ENCODE measurements at regions not wholly inside any gene's neighbourhood (a gene's known extent, or its start where the extent isn't known, plus 50 kb on each side); places are given as distances from the start of the nearest gene placed in this dataset.
"Not testable (repeated sequence)": the region's sequence is repeated elsewhere in the genome, so short reads cannot be mapped to it uniquely, and the experiment has no call there.

DNA sequence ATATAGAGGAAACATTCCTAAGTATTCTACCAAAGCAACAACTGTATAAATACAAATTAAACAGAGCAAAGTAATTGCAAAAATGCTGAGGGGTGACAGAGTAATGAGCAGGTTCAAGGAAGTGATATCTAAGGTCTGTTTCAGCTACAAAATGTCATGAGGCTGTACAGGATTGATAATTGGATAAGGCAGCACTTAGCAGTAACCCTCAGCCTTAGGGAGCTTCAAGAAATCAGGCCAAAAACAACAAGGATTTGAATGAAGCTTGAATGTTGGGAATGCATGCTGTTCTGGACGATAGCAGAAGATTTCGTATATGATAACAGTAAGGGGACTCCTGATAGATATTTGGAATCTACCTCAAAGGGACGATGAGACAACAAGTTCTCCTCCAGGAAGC lies 142.0 kb upstream of the MMADHC start:
- no peak for DNase-seq

DNA sequence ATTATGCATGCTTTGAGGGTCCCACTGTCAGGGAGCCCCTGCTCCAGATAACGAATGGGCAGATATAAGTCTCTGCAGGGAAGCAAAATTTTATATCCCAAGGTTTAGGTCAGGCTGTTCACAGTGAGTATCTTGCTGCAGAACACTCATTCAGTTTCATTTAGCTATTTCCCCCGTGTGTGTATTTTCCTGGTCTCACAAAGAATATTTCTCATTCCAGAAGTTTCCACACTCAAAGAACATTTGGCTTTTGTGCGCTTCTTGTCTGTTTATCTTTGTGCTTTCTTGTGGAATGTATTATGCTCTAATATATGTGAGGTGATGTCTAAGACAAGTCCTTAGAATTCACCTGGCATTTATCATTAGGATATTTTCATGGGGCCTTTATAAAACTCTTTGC lies 140.4 kb upstream of the MMADHC start:
- no peak for DNase-seq

DNA sequence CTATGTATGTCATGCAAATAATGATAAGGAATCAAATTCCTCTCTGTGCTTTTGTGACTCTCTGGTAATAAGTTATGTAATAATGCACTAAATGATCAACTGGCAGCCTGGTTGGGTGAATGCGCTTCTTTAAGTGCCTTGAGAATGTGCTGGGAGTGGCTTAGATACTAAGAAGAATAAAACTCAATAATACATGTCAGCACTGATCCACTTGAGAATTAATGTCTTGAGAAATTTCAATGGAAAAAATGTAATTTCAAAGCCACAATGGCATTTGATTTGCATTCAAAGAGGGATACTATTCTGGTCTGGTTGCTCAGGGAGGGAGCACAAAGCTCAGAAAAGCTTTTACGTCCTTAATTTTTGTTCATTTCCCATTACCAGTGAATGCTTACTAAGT lies 137.7 kb upstream of the MMADHC start:
- DNase-seq: no peak

DNA sequence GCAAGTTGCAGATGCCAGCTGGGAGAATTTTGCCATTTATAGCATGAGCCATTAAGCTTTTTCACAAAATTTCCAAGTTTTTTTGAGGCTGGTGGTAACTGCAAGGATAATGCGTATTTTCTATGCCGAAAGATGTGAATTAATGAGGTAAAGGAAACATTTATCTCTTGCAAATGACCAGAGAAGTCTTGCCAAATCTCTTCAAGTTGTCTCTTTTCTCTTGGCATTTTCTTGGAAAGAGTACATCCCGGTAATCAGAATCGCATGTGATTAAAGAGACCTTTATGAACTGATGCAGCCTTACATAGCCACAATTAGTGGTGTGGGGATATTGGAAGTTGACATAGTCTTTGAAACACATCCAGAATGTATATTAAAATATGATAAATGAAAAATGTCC lies 136.5 kb upstream of the MMADHC start:
- no peak for DNase-seq

DNA sequence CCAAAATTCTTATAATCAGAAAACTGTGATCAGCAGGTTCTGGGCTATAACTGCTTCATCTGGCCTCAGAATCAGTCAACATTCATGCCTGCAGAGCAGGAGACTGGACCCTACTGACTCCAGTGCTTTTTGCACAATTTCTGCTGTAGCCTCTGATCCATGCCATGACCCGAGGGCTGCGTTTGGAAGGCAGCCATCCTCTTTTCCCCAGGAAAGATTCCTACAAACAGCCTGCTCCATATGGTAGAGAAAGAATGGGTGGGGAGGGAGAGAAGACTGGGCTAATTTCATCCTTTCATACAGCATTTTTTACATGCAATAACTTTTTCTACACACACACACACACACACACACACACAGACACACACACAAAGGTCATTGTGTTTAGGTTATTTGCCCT lies 133.0 kb upstream of the MMADHC start:
- no peak for DNase-seq

DNA sequence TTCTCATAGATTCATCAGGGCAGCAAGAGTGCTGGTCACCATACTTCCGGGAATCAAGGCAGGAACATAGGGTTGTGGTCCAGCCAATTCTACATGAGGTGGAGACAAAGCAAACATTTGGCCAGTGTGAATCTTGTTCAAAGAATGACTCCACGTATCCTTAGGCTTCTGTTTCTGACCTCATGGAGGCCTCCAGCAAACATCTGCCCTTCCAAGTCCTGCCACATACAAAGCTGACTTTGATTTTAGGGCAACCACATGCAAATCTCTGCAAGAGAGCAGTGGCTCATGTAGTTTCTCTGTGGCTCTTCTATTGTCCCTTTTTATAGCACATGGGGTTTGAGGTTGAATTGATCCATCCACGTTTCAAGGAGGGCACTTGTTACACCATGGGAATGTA lies 132.1 kb upstream of the MMADHC start:
- no peak for DNase-seq

DNA sequence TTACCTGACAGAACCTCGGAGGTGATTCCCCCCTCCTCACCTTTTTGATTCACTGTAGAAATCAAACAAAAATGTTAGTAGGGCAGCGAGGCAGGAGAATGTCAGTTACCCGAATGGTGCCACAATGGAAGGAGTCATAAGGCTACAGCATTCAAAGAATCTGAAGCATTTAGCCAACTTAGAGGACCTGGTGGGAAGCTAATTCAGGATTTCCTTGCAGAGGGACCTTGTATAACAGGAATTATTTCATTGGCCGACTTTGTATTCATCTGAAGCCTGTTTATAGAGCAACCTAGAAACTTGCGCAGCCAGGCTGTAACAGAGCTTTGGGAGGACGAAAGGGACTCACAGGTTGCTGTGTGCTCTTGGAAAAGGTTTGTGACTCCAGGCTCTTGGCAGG lies 129.1 kb upstream of the MMADHC start:
- DNase-seq: no peak

DNA sequence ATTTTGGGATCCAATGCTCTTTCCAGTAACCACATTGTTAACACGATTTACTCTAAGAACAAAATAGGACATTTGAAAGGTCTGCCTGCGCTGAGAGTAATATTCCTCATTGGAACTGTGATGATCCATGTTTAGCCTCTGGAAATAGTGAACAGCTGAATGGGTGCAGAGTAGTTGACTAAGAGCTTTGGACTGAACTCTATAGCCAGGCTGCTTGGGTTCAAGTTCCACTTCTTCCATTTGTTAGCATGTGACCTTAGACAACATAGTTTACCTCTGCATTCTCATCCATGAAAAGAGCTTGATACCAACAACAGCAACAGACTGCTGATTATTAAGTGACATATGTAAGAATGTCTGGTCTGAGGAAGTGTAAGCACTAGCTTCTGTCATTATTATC lies 128.3 kb upstream of the MMADHC start:
- no peak for DNase-seq

DNA sequence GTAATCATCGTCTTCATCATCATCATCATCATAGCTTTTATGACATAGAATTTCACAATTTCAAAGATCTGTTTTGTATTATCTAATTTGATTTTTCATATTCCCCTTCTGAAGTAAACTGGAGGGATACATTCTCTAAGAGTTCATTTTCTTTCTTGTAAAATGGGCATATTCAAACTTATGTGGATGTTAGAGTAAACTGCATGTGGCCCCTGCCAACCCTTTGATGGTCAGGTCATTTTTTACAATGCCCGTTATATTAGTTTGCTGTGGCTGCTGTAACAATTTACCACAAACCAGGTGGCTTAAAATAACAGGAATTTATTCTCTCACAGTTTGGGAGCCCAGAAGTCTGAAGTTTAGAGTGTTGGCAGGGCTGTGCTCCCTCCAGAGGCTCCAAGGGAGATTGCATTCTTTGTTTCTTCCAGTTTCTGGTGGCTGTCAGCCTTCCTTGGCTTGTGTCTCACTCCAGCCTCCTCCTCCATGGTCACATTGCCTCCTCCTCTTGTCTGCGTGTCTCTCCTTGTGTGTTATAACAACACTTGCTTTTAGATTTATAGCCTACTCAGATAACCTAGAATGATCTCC lies 127.5 kb upstream of the MMADHC start:
- no peak for DNase-seq

DNA sequence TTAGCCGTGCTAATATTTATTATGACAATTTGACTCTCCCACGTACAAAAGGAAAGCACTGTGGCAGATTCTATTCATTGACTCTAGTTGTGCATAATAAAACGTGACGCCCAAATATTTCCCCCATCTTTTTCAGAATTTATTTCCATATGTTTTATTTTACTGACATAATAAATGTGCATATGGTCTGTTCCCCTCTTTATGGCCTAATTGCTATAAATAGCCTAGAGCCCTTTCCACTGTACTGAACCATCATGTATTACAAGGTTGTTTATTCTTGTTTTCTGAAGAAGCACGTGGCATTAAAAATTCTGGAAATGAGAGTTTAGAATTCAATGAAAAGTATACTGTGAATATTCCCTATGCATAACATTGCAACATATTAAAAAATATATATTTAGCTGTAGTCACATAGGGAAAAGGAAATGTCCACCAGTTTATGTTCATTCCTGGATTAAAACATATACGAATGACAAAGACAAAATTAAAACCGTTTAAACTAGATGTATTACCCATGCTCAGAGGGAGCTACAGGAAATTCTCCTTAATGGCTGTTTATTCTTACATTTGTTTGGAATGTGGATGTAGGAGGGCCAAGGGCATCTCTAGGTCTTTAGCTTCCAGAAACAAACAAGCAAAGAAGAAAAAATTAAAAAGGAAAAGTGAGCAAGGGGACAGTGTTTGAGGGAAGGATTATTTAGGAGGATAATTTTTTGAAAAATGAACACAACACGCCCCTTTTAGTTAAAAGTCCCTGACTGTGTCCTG lies 122.1 kb upstream of the MMADHC start:
- no peak for DNase-seq

DNA sequence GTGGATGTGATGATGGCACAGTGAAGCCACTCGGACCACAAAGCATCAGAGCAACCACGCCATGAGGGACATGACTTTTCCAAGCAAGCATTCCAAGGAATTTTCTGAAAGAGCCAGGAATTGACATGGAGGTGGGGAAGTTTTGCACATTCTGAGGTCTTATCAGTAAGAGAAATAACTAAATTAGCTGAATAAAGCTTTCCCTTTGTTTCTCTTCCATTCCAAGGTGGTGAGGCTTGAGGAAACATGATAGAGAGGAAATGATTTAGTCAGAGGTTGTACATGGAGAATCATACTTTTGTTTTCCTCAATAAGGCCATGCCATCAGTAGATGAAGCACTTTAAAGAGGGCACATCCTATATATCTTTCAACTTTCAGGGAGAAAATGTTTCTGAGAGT lies 115.7 kb upstream of the MMADHC start:
- no peak for DNase-seq

DNA sequence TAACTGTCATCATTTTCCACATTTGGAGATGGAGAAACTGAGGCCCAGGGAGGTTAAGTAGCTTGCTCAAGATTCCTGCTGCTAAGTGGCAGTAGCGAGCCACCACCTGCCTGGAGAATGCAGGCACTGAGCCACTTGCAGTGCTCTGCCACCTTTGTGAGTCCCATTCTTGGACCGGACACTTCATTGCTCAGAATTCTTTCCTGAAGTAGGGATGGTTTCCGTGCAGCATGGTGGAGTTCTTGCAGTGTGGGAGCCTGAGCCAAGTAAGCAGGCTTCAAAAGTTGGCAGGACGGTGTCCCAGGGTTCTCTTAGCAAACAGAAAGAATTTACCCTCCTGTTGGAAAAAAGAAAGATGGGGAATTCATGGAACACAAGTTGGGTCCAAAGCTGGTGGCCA lies 115.0 kb upstream of the MMADHC start:
- DNase-seq: no peak

DNA sequence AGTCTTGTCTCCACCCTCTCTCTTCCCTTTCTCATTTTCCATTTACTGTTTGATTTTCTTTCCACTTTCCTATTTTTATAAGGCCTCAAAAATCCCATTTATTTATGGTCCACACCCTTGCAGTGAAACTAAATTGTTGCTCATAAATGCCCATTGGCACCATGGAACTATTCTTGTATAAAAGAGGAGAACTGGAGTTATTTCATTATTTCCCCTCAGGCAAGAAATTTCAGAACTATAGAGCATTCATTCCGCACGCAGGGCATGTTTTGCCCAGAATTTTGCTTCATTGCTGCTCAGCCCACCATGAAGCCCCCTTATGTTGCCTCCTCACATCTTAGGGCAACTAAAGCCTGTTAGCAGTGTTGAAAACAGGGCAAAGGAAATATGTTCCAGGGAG lies 113.7 kb upstream of the MMADHC start:
- no peak for DNase-seq

DNA sequence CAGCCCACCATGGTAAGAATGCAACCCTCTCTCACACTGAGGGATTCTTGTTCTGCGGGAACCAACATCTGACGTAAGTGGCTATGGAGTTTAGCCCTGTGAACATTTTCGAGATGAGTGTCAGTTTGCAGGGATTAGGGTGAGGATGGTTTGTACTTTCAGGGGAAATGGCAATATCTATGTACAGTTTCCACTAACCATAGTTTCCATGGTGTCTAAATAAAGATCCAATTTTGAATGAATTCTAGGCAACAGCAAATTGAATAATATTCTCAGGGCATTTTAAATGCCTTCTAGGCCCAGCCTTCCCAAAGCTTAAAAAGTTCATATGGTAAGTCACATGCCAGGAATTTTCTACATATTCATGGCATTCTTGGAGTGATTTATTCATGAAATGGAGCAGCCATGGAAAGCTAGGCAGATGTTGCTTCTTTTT lies 105.4 kb upstream of the MMADHC start:
- DNase-seq: no peak

DNA sequence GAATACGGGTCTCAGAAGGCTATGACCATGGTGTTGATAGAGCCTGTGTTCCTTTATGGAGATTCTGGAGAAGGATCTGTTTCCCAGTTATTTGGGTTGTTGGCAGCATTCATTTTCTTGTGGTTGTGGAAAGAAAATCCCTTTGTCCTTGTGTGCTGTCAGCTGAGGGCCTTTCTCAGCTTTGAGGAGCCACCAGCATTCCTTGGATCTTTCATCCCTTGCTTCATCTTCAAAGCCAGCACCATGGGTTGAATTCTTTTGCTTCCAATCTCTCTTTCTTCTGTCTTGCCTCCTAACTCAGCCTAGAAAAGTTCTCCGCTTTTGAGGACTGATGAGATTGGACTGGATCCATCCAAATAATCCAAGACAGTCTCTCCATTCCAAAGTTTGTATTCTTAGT lies 103.2 kb upstream of the MMADHC start:
- DNase-seq: no peak

DNA sequence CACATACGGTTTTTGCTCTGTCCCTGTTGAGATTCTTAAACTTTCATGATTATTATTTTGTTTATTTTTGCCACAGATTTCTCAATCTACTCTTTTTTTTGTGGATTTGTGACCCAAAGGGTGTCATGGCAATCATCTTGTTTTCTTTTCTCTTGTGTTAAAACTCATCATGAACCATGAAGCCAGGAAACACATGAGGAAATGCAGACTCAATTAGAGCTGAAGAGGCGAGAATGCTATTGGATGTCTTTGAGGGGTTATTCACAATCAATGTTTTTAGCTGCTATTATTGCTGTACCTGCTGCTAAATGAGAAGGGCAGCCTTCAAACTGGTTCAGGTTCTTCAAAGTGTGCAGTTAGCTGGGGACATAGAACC lies 99.5 kb upstream of the MMADHC start:
- DNase-seq: no peak

DNA sequence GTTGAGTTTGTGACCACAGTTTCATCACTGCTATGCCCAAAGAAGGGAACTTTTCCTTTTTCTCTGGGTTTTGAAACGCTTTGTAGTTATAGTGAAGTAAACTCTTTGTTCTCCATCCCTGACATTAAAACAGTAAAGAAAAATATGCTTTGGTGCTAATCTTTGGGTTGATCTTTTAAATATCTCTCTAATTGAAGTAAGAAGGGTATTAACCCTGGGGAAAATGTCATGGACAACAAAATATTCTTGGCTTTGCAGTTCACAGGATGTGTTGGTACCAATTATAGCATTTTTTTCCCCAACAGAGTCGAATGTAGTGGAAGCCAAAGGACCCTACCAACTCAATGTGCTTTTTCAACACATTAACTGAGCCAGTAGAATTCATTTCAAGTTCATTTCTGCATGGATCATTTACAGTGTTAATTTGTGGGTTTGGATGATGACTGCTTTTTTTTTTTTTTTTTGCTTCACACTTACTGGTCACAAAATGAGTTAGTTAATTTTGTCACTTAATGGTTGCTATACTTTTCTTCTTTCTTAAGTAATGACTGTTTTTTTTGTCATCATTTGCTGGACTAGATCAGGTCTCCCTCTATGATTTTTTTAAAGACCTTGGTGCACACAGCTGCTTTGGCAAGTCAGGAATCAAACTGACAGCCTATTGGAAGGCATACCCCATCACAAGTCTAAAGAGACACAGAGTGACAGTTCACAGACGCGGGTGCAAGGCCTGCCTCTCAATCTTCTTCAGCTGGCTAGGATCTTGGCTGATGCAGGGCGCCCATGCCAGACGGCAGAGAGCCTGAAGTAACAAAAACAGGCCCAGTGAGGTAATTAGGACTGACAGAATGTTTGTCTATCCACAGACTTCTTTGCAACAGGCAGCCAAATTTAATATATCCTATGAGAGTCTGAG lies 98.8 kb upstream of the MMADHC start:
- DNase-seq: no peak

DNA sequence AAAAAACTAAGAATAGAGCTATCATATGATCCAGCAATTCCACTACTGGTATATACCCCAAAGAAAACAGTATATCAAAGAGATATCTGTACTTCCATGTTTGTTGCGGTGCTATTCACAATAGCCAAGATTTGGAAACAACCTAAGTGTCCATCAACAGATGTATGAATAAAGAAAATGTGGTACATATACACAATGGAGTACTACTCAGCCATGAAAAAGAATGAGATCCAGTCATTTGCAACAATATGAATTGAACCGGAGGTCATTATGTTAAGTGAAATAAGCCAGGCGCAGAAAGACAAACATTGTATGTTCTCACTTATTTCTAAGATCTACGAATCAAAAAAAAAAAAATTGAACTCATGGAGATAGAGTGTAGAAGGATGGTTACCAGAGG lies 97.8 kb upstream of the MMADHC start:
- DNase-seq: not testable (repeated sequence)

DNA sequence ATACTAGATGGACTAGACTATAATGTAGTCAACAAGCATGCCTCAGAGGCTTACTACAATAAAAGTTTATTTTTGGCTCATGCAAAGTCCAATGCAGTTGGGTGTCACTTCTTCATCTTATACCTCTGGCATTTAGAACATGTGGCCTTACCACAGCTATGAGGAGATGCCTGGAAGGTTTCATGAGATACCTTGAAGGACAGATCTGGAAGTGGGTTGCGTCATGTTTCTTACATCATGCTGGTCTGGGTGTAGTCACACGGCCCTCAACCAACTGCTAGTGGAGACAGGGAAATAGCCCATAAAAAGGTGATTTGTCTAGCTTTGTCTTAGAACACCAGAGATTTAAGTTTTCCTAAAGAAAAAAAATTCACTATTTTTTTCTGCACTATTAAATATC lies 91.7 kb upstream of the MMADHC start:
- no peak for DNase-seq

DNA sequence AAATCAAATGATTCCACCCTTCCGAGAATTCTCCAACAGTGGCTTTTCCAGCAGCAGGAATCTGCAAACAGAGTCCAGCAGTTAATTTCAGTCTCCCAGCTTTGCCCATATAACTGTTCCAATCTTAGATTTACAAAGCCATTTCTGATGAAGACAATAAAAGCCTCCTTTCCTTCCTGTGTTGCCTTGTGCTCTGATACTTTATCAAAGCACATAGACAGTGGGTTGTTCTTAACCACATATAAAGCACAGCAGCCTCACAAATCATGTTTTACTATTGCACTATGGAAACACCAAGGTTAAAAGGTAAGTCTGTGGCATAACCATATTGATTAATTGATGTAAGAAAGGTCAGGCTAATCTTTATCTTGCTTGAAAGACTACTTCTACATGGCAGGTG lies 89.8 kb upstream of the MMADHC start:
- no peak for DNase-seq

DNA sequence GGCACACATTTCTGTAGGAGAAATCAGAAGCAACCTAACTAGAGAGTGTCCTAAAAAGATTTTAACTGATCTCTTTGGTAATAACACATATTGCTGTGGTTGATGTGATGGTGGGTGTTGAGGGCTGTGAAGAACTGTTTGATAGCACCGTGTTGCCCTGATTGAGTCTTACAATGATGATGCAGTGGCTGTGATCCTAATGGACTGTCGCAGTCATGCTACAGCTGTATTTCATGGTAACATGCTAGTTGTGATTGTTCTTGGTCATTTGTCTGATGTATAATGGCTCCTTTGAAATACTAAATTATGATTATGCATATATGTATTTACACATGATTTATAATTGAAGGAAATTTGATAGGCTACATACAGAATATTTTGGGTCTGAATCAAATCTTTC lies 82.5 kb upstream of the MMADHC start:
- DNase-seq: no peak

DNA sequence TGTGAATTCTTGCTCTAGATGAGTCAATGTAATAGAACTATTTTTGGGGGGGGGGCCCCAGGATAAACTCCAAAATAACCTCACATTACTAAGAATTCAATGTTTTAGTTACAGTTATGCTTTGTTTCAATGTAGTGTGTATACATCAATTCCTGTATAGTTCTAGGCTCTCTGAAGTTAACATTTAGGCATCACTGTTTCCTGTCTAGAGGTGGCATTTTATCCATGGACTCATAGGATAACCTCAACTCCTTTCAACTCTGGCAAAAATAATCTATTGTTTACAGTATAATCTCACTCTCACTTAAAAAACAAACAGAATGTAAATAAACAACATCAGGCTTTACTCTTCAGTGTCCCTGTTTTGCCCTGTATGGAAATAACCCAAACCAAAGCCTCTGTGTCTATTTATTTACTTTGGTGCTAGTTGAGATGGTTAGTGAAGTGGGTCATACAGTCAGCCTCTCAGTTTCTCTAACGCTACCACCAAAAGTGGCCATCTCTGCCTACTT lies 79.3 kb upstream of the MMADHC start:
- no peak for DNase-seq

DNA sequence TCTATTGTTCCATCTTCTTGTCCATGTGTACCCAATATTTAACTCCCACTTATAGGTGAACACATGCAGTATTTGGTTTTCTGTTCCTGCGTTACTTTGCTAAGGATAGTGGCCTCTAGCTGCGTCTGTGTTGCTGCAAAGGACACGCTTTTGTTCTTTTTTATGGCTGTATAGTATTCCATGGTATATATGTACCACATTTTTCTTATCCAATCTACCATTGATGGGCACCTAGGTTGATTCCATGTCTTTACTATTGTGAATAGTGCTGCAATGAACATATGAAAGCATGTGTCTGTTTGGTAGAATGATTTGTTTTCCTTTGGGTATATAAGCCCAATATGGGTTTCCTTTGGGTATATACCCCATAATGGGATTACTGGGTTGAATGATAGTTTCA lies 77.3 kb upstream of the MMADHC start:
- DNase-seq: no peak

DNA sequence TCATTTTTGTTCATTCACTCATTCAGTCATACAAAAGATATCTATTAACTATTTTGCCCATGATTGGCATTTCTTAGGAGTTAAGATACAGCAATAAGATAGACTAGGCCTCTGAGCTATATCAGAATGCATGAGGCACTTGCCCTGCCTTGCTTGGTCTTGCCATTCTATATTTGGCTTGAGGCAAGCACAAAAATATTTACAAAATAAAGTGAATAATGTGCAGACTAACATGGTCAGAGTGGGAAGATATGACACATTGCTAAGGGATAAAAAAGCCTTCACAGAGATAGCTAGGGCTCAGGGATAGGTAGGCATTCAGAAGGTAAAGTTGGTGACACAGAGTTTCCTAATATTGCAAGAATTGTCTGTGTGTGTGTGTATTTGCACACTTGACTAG lies 75.0 kb upstream of the MMADHC start:
- DNase-seq: no peak

All from NCI-H2171 (cell line).